DND-41 (cell line): ENCODE measurements at regions not wholly inside any gene's neighbourhood (a gene's known extent, or its start where the extent isn't known, plus 50 kb on each side); places are given as distances from the start of the nearest gene placed in this dataset.
"Not testable (repeated sequence)": the region's sequence is repeated elsewhere in the genome, so short reads cannot be mapped to it uniquely, and the experiment has no call there.

Source experiments
- ATAC-seq: fragments of 200-7000 bp; cut with Tn5 transposase; 3 replicates; pipeline ENCODE4 v1.9.1; 2021; ENCODE audit warnings: low read depth; ENCODE audit not compliant: insufficient read depth
- DNase-seq: peaks from one replicate; pipeline ENCODE4 v3.0.0-alpha.2; 2020
- H2AFZ ChIP-seq: 2 replicates; pipeline ENCODE4 v1.6.0; 2012; ENCODE audit warnings: low read depth, low read length
- H3K27ac ChIP-seq: 2 replicates; pipeline ENCODE4 v1.5.1; 2012; ENCODE audit warnings: low read length, inconsistent platforms
- H3K27me3 ChIP-seq: fragments of 200-600 bp; sonication (generic); 2 replicates; pipeline ENCODE4 v1.6.0; 2012; ENCODE audit warnings: low read length, mild to moderate bottlenecking, inconsistent platforms; ENCODE audit not compliant: insufficient read depth, poor library complexity
- H3K36me3 ChIP-seq: 2 replicates; pipeline ENCODE4 v1.5.1; 2012; ENCODE audit warnings: low read length, inconsistent platforms; ENCODE audit not compliant: insufficient read depth
- H3K4me1 ChIP-seq: 2 replicates; pipeline ENCODE4 v1.5.1; 2012; ENCODE audit warnings: mild to moderate bottlenecking, low read length; ENCODE audit not compliant: insufficient read depth
- H3K4me2 ChIP-seq: 2 replicates; pipeline ENCODE4 v1.6.0; 2012; ENCODE audit warnings: mild to moderate bottlenecking, moderate library complexity, low read length, inconsistent platforms; ENCODE audit not compliant: insufficient read depth
- H3K4me3 ChIP-seq, 2 experiments: fragments of 200-600 bp in 1 of 2; shearing (Covaris generic) in 1 of 2; 2 replicates each; pipeline ENCODE4 v1.5.1; 2012 to 2016; ENCODE audit warnings: inconsistent platforms in 2 of 2, low read length in 2 of 2, mild to moderate bottlenecking in 2 of 2, low read depth in 1 of 2, moderate library complexity in 1 of 2
- H3K79me2 ChIP-seq: 2 replicates; pipeline ENCODE4 v1.6.0; 2012; ENCODE audit warnings: low read length, inconsistent platforms; ENCODE audit not compliant: insufficient read depth
- H3K9ac ChIP-seq: 2 replicates; pipeline ENCODE4 v1.6.0; 2012; ENCODE audit warnings: low read depth, mild to moderate bottlenecking, inconsistent platforms, low read length, moderate library complexity
- H3K9me3 ChIP-seq: 2 replicates; pipeline ENCODE4 v1.5.1; 2012; ENCODE audit warnings: low read length, moderate library complexity, mild to moderate bottlenecking, inconsistent platforms; ENCODE audit not compliant: insufficient read depth, severe bottlenecking
- H4K20me1 ChIP-seq: 2 replicates; pipeline ENCODE4 v1.6.0; 2012; ENCODE audit warnings: low read length; ENCODE audit not compliant: insufficient read depth
- EZH2 ChIP-seq: IDR thresholded peaks from 3 replicates; pipeline ENCODE4 v1.6.1; 2012; ENCODE audit warnings: borderline replicate concordance, low read depth, mild to moderate bottlenecking, moderate library complexity, low read length, inconsistent platforms; ENCODE audit not compliant: severe bottlenecking
- TF ChIP-seq, protein P1 (sequence below): IDR thresholded peaks from 2 replicates; pipeline ENCODE4 v1.5.1; 2012; ENCODE audit warnings: borderline replicate concordance, low read length, moderate library complexity, mild to moderate bottlenecking; ENCODE audit not compliant: poor library complexity, severe bottlenecking; ENCODE audit errors: extremely low read depth

GRCh38 chr12:60231303-60231702, 635.5 kb downstream of the SLC16A7 start:
- TF ChIP-seq, protein P1, sequence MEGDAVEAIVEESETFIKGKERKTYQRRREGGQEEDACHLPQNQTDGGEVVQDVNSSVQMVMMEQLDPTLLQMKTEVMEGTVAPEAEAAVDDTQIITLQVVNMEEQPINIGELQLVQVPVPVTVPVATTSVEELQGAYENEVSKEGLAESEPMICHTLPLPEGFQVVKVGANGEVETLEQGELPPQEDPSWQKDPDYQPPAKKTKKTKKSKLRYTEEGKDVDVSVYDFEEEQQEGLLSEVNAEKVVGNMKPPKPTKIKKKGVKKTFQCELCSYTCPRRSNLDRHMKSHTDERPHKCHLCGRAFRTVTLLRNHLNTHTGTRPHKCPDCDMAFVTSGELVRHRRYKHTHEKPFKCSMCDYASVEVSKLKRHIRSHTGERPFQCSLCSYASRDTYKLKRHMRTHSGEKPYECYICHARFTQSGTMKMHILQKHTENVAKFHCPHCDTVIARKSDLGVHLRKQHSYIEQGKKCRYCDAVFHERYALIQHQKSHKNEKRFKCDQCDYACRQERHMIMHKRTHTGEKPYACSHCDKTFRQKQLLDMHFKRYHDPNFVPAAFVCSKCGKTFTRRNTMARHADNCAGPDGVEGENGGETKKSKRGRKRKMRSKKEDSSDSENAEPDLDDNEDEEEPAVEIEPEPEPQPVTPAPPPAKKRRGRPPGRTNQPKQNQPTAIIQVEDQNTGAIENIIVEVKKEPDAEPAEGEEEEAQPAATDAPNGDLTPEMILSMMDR = no peak
- TF ChIP-seq EZH2 = no peak
- ATAC-seq (no peak), DNase-seq (no peak)
- Histone ChIP-seq H3K4me3 (no peak overlapping the region), H2AFZ (no peak overlapping the region), H3K4me2 (no peak overlapping the region), H3K27me3 (no peaks in the 10 kb centered on the region), H3K79me2 (no peaks in the 10 kb centered on the region), H3K9me3 (no peaks in the 10 kb centered on the region), H3K27ac (no peak overlapping the region), H4K20me1 (no peaks in the 10 kb centered on the region), H3K36me3 (no peaks in the 10 kb centered on the region), H3K9ac (no peak overlapping the region), H3K4me1 (no peaks in the 10 kb centered on the region)

GRCh38 chr12:60231976-60232907, 636.4 kb downstream of the SLC16A7 start:
- Histone ChIP-seq H3K27me3 (no peaks in the 10 kb centered on the region), H3K9me3 (no peaks in the 10 kb centered on the region), H3K4me3 (no peak overlapping the region), H2AFZ (no peak overlapping the region), H3K4me2 (no peak overlapping the region), H3K36me3 (no peaks in the 10 kb centered on the region), H3K79me2 (no peaks in the 10 kb centered on the region), H4K20me1 (no peaks in the 10 kb centered on the region), H3K4me1 (no peaks in the 10 kb centered on the region), H3K27ac (no peak overlapping the region), H3K9ac (no peak overlapping the region)
- ATAC-seq = no peak
- DNase-seq = no peak
- TF ChIP-seq, protein P1 = no peak
- TF ChIP-seq EZH2 = no peak

- ATAC-seq, H3K27ac ChIP-seq, H3K4me1 ChIP-seq, H3K27me3 ChIP-seq, H3K36me3 ChIP-seq, H3K79me2 ChIP-seq, H3K4me2 ChIP-seq, H3K9ac ChIP-seq, H2AFZ ChIP-seq, H4K20me1 ChIP-seq, H3K4me3 ChIP-seq, H3K9me3 ChIP-seq, DNase-seq: not testable (repeated sequence)
Measured at GRCh38 chr12:60234611-60235195, 638.9 kb downstream of the SLC16A7 start.

DNA sequence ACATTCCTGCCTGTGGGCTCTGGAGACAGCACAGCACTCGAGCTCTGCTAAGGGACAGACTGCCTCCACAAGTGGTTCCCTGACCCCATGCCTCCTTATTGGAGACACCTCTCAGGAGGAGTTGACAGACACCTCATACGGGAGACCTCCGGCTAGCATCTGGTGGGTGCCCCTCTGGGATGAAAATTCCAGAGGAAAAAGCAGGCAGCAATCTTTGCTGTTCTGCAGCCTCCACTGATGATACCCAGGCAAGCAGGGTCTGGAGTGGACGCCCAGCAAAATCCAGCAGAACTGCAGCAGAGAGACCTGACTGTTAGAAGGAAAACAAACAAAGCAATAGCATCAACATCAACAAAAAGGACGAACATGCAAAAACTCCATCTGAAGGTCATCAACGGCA, 639.4 kb downstream of the SLC16A7 start:
- no peaks in the 10 kb centered on the region for H3K4me1 ChIP-seq
- H4K20me1 ChIP-seq = no peaks in the 10 kb centered on the region
- ATAC-seq = no peak
- H3K9ac ChIP-seq = no peak overlapping the region
- TF ChIP-seq EZH2 = no peak
- TF ChIP-seq, protein P1 = no peak
- no peaks in the 10 kb centered on the region for H3K79me2 ChIP-seq
- H3K36me3 ChIP-seq = no peaks in the 10 kb centered on the region
- no peak for DNase-seq
- no peak overlapping the region for H3K4me3 ChIP-seq
- no peak overlapping the region for H3K27ac ChIP-seq
- no peak overlapping the region for H3K4me2 ChIP-seq
- H2AFZ ChIP-seq = no peak overlapping the region
- H3K27me3 ChIP-seq = no peaks in the 10 kb centered on the region
- H3K9me3 ChIP-seq = no peaks in the 10 kb centered on the region

GRCh38 chr12:60236416-60236815, 640.6 kb downstream of the SLC16A7 start:
- H2AFZ ChIP-seq, H3K9me3 ChIP-seq, H3K36me3 ChIP-seq, H4K20me1 ChIP-seq, H3K4me1 ChIP-seq, ATAC-seq, H3K27ac ChIP-seq, DNase-seq, H3K9ac ChIP-seq, H3K4me2 ChIP-seq, H3K79me2 ChIP-seq, H3K4me3 ChIP-seq, H3K27me3 ChIP-seq: not testable (repeated sequence)
